ENCODE measurements at regions not wholly inside any gene's neighbourhood (a gene's known extent, or its start where the extent isn't known, plus 50 kb on each side); places are given as distances from the start of the nearest gene placed in this dataset.

DNA sequence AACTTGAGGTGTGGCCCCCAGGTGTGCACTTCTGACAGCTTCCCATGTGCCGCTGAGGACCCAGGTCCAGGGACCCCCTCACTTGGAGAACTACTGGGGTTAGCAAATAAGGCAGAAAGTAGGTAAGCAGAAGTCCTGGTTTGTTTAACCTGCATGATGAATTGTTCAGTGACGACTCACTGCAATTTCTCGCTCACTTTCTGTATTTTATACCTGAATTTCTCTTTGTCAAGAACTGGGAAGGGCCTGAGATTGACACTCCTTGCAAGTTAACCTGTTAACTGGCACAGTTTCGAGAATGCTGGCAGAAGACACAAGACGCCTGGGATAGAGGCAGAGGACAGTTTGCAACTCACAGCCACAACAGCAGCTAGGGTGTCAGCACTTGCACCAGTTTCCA, 164.5 kb upstream of the NCK2 start:
- no peaks in the 10 kb centered on the region for H3K36me3 ChIP-seq (ENCODE audit: control insufficient read depth, insufficient read depth, low read length)
- H3K4me1 ChIP-seq (ENCODE audit: control insufficient read depth, insufficient read depth, low read length), result peaks cover 4% of the 10 kb centered on the region; the same call in 1 of the 2 replicates
- H3K27ac ChIP-seq (ENCODE audit: insufficient read depth, low read length), result no peak overlapping the region
- dilution Hi-C loops (cut with HindIII; ENCODE audit: low sequenced_read_pairs, unreplicated experiment) (no loop called here), in situ Hi-C loops (cut with MboI; ENCODE audit: low sequenced_read_pairs) (no loop called here), intact Hi-C loops (cut with micrococcal nuclease) (no loop called here)
- H2BK15ac ChIP-seq (ENCODE audit: low read depth, low read length), result no peak overlapping the region
- no peak overlapping the region for H2BK20ac ChIP-seq (ENCODE audit: low read depth, low read length)
- ATAC-seq (ENCODE audit: low read depth) (no peak), DNase-seq (no peak)
- no peaks in the 10 kb centered on the region for H3K9me3 ChIP-seq (ENCODE audit: control insufficient read depth, insufficient read depth, low read length)
- H2AFZ ChIP-seq (replicated peaks; ENCODE audit: low read length, poor library complexity), result no peak overlapping the region
- BruUV-seq (replicated peaks), result no TSS peak
- no peak overlapping the region for H4K5ac ChIP-seq (ENCODE audit: low read depth, low read length)
- H2AK9ac ChIP-seq (replicated peaks; ENCODE audit: low read depth, low read length, poor library complexity), result no peak overlapping the region
- no peak overlapping the region for H3K14ac ChIP-seq (replicated peaks; ENCODE audit: low read depth, low read length)
- no peaks in the 10 kb centered on the region for H3K79me1 ChIP-seq (ENCODE audit: low read depth in 1 of 2, low read length in 2 of 2)
- H4K20me1 ChIP-seq (ENCODE audit: insufficient read depth, low read length), result no peaks in the 10 kb centered on the region
- no peak overlapping the region for H4K91ac ChIP-seq (ENCODE audit: insufficient read depth, low read depth, low read length)
- no peak overlapping the region for H4K8ac ChIP-seq (ENCODE audit: low read depth in 2 of 2, low read length in 2 of 2)
- no peak overlapping the region for H3K18ac ChIP-seq (ENCODE audit: low read depth, low read length)
- ChIA-PET POLR2A (ENCODE audit: unreplicated experiment) (no interaction called here), CTCF (no interaction called here)
- H2BK120ac ChIP-seq (ENCODE audit: low read depth, low read length), result no peak overlapping the region
- TF ChIP-seq RAD21 (IDR thresholded peaks at IDR 0.05; ENCODE audit: low read length), result no peak
- TF ChIP-seq, protein P1, sequence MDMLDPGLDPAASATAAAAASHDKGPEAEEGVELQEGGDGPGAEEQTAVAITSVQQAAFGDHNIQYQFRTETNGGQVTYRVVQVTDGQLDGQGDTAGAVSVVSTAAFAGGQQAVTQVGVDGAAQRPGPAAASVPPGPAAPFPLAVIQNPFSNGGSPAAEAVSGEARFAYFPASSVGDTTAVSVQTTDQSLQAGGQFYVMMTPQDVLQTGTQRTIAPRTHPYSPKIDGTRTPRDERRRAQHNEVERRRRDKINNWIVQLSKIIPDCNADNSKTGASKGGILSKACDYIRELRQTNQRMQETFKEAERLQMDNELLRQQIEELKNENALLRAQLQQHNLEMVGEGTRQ (IDR thresholded peaks at IDR 0.05; ENCODE audit: low read depth, low read length), result no peak
- TF ChIP-seq SMC3 (IDR thresholded peaks at IDR 0.05; ENCODE audit: low read depth, low read length), result no peak
- no peak for TF ChIP-seq RFX5 (IDR thresholded peaks at IDR 0.05; ENCODE audit: low read depth, low read length)
- TF ChIP-seq BHLHE40 (IDR thresholded peaks at IDR 0.05; ENCODE audit: low read depth, low read length), result no peak
- TF ChIP-seq, protein P2, sequence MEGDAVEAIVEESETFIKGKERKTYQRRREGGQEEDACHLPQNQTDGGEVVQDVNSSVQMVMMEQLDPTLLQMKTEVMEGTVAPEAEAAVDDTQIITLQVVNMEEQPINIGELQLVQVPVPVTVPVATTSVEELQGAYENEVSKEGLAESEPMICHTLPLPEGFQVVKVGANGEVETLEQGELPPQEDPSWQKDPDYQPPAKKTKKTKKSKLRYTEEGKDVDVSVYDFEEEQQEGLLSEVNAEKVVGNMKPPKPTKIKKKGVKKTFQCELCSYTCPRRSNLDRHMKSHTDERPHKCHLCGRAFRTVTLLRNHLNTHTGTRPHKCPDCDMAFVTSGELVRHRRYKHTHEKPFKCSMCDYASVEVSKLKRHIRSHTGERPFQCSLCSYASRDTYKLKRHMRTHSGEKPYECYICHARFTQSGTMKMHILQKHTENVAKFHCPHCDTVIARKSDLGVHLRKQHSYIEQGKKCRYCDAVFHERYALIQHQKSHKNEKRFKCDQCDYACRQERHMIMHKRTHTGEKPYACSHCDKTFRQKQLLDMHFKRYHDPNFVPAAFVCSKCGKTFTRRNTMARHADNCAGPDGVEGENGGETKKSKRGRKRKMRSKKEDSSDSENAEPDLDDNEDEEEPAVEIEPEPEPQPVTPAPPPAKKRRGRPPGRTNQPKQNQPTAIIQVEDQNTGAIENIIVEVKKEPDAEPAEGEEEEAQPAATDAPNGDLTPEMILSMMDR (conservative IDR thresholded peaks at IDR 0.05; ENCODE audit: low read depth, low read length), result no peak
- H2AK5ac ChIP-seq (ENCODE audit: low read depth, low read length), result no peak overlapping the region
- no peak overlapping the region for H3K9ac ChIP-seq (ENCODE audit: low read depth, low read length)
- no peak overlapping the region for H2BK5ac ChIP-seq (ENCODE audit: low read depth, low read length, poor library complexity, severe bottlenecking)
- WGBS, 2 experiments (ENCODE audit: extremely low coverage in 2 of 2, insufficient read length in 1 of 2), result no CpG with 5 or more reads among the region's 5 CpGs
- peaks cover 11% of the 10 kb centered on the region for H3K27me3 ChIP-seq (ENCODE audit: control insufficient read depth, insufficient read depth, low read length)
- H3K9me1 ChIP-seq (ENCODE audit: insufficient read depth, low read length), result no peaks in the 10 kb centered on the region; the same call in 1 of the 2 replicates
- no peak overlapping the region for H3K4me3 ChIP-seq (ENCODE audit: insufficient read depth, low read depth, low read length)
- H3K56ac ChIP-seq (ENCODE audit: extremely low read depth, insufficient read depth, low read length), result no peak overlapping the region
- H3K4ac ChIP-seq (ENCODE audit: low read depth, low read length), result no peak overlapping the region
- no peak overlapping the region for H3K4me2 ChIP-seq (ENCODE audit: low read depth, low read length)
- no peak overlapping the region for H3K23ac ChIP-seq (ENCODE audit: low read depth, low read length)
